HG02885 (cell line): ENCODE measurements at regions not wholly inside any gene's neighbourhood (a gene's known extent, or its start where the extent isn't known, plus 50 kb on each side); places are given as distances from the start of the nearest gene placed in this dataset.
"Not testable (repeated sequence)": the region's sequence is repeated elsewhere in the genome, so short reads cannot be mapped to it uniquely, and the experiment has no call there.

ENCODE experiments used
- ATAC-seq: cut with Tn5 transposase; IDR thresholded peaks from one replicate; pipeline ENCODE4 v1.9.1; 2021; ENCODE audit warnings: mild to moderate bottlenecking; ENCODE audit not compliant: unreplicated experiment, poor library complexity

GRCh38 chr5:38780316-38780715, 65.5 kb upstream of the OSMR start:
- ATAC-seq: no peak

GRCh38 chr5:38780945-38781344, 64.9 kb upstream of the OSMR start:
- ATAC-seq: no peak

- ATAC-seq: no peak
Measured at GRCh38 chr5:38782180-38782835, 63.5 kb upstream of the OSMR start.

- no peak for ATAC-seq
Measured at GRCh38 chr5:38783011-38783561, 62.7 kb upstream of the OSMR start.

GRCh38 chr5:38789134-38789533, 56.7 kb upstream of the OSMR start:
- no peak for ATAC-seq

GRCh38 chr5:38789777-38790176, 56.0 kb upstream of the OSMR start:
- no peak for ATAC-seq

GRCh38 chr5:38790268-38790667, 55.5 kb upstream of the OSMR start:
- ATAC-seq: no peak

- ATAC-seq: no peak
Measured at GRCh38 chr5:38790891-38791290, 54.9 kb upstream of the OSMR start.

GRCh38 chr5:38793099-38793498, 52.7 kb upstream of the OSMR start:
- ATAC-seq: no peak

GRCh38 chr5:38794037-38794436, 51.8 kb upstream of the OSMR start:
- not testable (repeated sequence) for ATAC-seq

GRCh38 chr5:38794986-38795385, 50.8 kb upstream of the OSMR start:
- ATAC-seq: no peak

- no peak for ATAC-seq
Measured at GRCh38 chr5:38795986-38796741, 49.6 kb upstream of the OSMR start.
